ENCODE measurements at regions not wholly inside any gene's neighbourhood (a gene's known extent, or its start where the extent isn't known, plus 50 kb on each side); places are given as distances from the start of the nearest gene placed in this dataset.

DNA sequence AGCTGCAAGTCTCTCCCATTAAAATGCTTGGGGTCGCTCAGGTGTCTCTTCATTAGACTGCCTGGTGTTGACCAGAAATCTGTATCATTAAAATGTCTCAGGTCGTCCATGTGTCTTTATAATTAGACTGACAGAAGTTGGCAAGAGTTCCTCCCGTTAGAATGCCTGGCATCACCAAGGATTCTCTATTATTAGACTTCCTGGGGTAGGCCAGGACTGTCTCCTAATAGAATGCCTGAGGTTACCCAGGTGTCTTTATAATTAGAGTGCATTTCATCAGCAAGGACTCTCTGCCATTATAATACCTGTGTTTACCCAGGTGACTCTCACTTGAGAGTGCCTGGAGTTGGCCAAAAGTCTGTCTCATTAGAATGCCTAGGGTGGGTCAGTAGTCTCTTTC lies 1537.2 kb downstream of the UQCRFS1 start:
- no peak for TF ChIP-seq CEBPB (IDR thresholded peaks at IDR 0.05)
- TF ChIP-seq, protein P1, sequence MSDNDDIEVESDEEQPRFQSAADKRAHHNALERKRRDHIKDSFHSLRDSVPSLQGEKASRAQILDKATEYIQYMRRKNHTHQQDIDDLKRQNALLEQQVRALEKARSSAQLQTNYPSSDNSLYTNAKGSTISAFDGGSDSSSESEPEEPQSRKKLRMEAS (IDR thresholded peaks at IDR 0.05): no peak
- TF ChIP-seq EP300 (IDR thresholded peaks at IDR 0.05; ENCODE audit: borderline replicate concordance): no peak
- TF ChIP-seq, protein P2, sequence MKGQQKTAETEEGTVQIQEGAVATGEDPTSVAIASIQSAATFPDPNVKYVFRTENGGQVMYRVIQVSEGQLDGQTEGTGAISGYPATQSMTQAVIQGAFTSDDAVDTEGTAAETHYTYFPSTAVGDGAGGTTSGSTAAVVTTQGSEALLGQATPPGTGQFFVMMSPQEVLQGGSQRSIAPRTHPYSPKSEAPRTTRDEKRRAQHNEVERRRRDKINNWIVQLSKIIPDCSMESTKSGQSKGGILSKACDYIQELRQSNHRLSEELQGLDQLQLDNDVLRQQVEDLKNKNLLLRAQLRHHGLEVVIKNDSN (IDR thresholded peaks at IDR 0.05): no peak

DNA sequence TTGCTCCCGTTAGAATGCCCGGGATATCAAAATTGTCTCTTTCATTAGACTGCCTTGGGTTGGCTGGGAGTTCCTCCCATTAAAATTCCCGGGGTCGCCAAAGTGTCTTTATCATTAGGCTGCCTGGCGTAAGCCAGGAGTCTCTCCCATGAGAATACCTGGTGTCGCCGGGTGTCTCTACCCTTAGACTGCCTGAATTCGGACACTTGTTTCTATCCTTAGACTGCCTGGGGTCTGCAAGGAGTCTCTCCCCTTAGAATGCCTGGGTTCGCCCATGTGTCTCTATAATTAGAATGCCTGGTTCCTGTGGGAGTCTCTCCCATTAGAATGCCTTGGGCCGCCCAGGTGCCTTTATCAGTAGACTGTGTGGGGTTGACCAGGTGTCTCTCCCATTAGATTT lies 1538.2 kb downstream of the UQCRFS1 start:
- TF ChIP-seq CEBPB (IDR thresholded peaks at IDR 0.05): no peak
- TF ChIP-seq, protein P2 (IDR thresholded peaks at IDR 0.05): no peak
- TF ChIP-seq FOXM1 (IDR thresholded peaks at IDR 0.05; ENCODE audit: borderline replicate concordance, low read depth): no peak
- TF ChIP-seq ZBTB7A (IDR thresholded peaks at IDR 0.05; ENCODE audit: low read depth): no peak
- TF ChIP-seq EP300 (IDR thresholded peaks at IDR 0.05; ENCODE audit: borderline replicate concordance): no peak
- TF ChIP-seq TAF1 (IDR thresholded peaks at IDR 0.05; ENCODE audit: low read depth): no peak
- TF ChIP-seq NFIC (IDR thresholded peaks at IDR 0.05): no peak
- TF ChIP-seq RAD21 (IDR thresholded peaks at IDR 0.05; ENCODE audit: low read depth): no peak
- TF ChIP-seq, protein P3, sequence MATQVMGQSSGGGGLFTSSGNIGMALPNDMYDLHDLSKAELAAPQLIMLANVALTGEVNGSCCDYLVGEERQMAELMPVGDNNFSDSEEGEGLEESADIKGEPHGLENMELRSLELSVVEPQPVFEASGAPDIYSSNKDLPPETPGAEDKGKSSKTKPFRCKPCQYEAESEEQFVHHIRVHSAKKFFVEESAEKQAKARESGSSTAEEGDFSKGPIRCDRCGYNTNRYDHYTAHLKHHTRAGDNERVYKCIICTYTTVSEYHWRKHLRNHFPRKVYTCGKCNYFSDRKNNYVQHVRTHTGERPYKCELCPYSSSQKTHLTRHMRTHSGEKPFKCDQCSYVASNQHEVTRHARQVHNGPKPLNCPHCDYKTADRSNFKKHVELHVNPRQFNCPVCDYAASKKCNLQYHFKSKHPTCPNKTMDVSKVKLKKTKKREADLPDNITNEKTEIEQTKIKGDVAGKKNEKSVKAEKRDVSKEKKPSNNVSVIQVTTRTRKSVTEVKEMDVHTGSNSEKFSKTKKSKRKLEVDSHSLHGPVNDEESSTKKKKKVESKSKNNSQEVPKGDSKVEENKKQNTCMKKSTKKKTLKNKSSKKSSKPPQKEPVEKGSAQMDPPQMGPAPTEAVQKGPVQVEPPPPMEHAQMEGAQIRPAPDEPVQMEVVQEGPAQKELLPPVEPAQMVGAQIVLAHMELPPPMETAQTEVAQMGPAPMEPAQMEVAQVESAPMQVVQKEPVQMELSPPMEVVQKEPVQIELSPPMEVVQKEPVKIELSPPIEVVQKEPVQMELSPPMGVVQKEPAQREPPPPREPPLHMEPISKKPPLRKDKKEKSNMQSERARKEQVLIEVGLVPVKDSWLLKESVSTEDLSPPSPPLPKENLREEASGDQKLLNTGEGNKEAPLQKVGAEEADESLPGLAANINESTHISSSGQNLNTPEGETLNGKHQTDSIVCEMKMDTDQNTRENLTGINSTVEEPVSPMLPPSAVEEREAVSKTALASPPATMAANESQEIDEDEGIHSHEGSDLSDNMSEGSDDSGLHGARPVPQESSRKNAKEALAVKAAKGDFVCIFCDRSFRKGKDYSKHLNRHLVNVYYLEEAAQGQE (IDR thresholded peaks at IDR 0.05; ENCODE audit: low read depth): no peak
- TF ChIP-seq CREB1 (IDR thresholded peaks at IDR 0.05; ENCODE audit: low read depth): no peak
- TF ChIP-seq TCF12 (IDR thresholded peaks at IDR 0.05; ENCODE audit: low read depth): no peak
- TF ChIP-seq, protein P1 (IDR thresholded peaks at IDR 0.05): no peak
- no peak for TF ChIP-seq YY1 (IDR thresholded peaks at IDR 0.05; ENCODE audit: low read depth)
- no peak for TF ChIP-seq TEAD4 (IDR thresholded peaks at IDR 0.05)
- TF ChIP-seq EGR1 (IDR thresholded peaks at IDR 0.05): no peak

DNA sequence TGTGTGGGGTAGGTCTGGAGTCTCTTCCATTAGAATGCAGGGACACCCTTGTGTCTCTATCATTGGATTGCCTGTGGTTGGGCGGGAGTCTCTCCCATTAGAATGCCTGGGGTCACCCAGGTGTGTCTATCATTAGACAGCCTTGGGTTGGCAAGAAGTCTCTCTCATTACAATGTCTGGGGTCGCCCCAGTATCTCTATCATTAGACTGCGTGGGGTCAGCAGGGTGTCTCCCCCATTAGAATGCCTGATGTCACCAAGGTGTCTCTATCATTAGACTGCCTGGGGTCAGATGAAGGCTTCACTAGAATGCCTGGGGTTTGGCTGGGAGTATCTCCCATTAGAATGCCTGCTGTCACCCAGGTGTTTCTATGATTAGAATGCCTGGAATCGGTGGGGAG lies 1539.0 kb downstream of the UQCRFS1 start:
- no peak for TF ChIP-seq NFIC (IDR thresholded peaks at IDR 0.05)
- no peak for TF ChIP-seq ZBTB7A (IDR thresholded peaks at IDR 0.05; ENCODE audit: low read depth)
- TF ChIP-seq YY1 (IDR thresholded peaks at IDR 0.05; ENCODE audit: low read depth): no peak

DNA sequence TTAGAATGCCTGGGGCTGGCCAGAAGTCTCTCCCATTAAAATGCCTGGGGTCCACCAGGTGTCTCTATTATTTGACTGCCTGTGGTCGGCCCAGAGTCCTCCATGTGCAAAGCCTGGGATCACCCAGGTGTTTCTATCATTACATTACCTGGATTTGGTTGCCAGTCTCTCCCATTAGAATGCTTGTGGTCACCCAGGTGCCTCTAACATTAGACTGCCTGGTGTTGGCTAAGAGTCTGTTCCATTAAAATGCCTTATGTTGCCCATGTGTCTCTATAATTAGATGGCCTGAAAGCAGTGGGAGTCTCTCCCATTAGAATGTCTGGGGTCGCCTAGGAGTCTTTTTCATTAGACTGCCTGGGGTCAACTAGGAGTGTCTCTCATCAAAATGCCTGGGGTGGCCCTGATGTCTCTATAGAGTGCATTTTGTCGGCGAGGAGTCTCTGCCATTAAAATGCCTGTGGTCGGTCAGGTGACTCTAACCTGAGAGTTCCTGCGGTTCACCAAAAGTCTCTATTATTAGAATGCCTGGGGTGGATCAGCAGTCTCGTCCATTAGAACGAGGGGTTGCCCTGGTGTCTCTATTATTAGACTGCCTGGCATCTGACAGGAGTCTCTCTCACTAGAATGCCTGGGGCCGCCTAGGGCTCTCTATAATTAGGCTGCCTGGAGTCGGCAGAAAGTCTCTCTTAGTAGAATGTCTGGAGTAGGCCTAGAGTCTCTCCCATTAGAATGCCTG lies 1540.5 kb downstream of the UQCRFS1 start:
- no peak for TF ChIP-seq TCF12 (IDR thresholded peaks at IDR 0.05; ENCODE audit: low read depth)
- TF ChIP-seq, protein P2 (IDR thresholded peaks at IDR 0.05): 0 out of 2 replicates have a peak, but pooled peaks have one; percentile 21

DNA sequence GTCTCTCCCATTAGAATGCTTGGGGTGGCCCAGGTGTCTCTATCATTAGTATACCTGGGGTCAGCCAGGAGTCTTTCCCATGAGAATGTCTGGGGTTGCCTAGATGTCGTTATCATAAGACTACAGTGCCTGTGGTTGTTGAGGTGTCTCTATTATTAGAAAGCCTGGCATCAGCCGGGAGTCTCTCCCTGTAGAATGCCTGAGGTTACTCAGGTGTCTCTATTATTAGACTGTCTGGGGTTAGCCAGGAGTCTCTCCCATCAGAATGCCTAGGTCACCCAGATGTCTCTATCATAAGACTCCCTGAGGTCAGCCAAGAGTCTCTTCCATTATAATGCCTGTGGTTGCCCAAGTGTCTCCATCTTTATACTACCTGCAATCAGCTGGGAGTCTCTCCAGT lies 1541.1 kb downstream of the UQCRFS1 start:
- TF ChIP-seq ZBTB7A (IDR thresholded peaks at IDR 0.05; ENCODE audit: low read depth) (no peak), EP300 (IDR thresholded peaks at IDR 0.05; ENCODE audit: borderline replicate concordance) (no peak), CEBPB (IDR thresholded peaks at IDR 0.05) (no peak)

DNA sequence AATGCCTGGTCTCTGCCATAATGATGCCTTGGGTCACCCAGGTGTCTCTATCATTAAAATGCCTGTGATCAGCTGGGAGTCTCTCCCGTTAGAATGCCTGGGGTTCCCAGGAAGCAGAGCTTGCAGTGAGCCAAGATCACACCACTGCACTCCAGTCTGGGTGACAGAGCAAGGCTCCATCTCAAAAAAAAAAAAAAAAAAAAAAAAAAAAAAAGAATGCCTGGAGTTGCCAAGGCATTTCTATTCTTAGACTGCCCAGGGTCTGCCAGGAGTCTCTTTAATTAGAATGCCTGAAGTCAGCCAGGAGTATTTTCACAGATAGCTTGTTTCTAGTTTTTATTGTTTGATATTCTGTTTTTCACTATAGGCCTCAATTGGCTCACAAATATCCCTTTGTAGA lies 1552.5 kb downstream of the UQCRFS1 start:
- TF ChIP-seq TAF1 (IDR thresholded peaks at IDR 0.05; ENCODE audit: low read depth) (no peak), NFIC (IDR thresholded peaks at IDR 0.05) (no peak), YY1 (IDR thresholded peaks at IDR 0.05; ENCODE audit: low read depth) (no peak), EGR1 (IDR thresholded peaks at IDR 0.05) (no peak), CEBPB (IDR thresholded peaks at IDR 0.05) (no peak), RAD21 (IDR thresholded peaks at IDR 0.05; ENCODE audit: low read depth) (no peak), FOXM1 (IDR thresholded peaks at IDR 0.05; ENCODE audit: borderline replicate concordance, low read depth) (no peak), EP300 (IDR thresholded peaks at IDR 0.05; ENCODE audit: borderline replicate concordance) (no peak), TCF12 (IDR thresholded peaks at IDR 0.05; ENCODE audit: low read depth) (no peak), CREB1 (IDR thresholded peaks at IDR 0.05; ENCODE audit: low read depth) (no peak), ZBTB7A (IDR thresholded peaks at IDR 0.05; ENCODE audit: low read depth) (no peak), TEAD4 (IDR thresholded peaks at IDR 0.05) (no peak)
- TF ChIP-seq, protein P1 (IDR thresholded peaks at IDR 0.05): no peak
- TF ChIP-seq, protein P3 (IDR thresholded peaks at IDR 0.05; ENCODE audit: low read depth): no peak
- TF ChIP-seq, protein P2 (IDR thresholded peaks at IDR 0.05): no peak

All from Ishikawa (cell line).